ENCODE measurements at regions not wholly inside any gene's neighbourhood (a gene's known extent, or its start where the extent isn't known, plus 50 kb on each side); places are given as distances from the start of the nearest gene placed in this dataset.

DNA sequence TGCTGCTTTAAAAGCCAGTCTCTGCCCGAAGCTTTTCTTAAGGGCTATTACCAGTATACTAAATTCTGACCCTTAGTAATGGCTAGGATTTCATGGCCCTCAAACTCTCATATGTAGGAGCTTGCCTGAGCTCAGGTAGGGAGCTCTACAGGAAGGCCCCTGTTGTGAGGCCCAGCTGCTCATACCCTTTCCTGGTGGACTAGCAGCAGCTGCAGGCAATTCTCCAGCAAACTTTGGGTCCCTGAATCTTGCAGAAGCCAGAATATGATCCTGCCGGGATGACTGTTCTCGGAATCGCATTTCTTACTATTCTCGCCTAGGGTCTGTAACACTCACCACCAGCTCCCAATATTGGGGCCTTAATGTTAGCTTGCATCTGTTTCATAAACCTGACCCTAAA lies 106.4 kb upstream of the SERTAD2 start:
- TF ChIP-seq, protein P1, sequence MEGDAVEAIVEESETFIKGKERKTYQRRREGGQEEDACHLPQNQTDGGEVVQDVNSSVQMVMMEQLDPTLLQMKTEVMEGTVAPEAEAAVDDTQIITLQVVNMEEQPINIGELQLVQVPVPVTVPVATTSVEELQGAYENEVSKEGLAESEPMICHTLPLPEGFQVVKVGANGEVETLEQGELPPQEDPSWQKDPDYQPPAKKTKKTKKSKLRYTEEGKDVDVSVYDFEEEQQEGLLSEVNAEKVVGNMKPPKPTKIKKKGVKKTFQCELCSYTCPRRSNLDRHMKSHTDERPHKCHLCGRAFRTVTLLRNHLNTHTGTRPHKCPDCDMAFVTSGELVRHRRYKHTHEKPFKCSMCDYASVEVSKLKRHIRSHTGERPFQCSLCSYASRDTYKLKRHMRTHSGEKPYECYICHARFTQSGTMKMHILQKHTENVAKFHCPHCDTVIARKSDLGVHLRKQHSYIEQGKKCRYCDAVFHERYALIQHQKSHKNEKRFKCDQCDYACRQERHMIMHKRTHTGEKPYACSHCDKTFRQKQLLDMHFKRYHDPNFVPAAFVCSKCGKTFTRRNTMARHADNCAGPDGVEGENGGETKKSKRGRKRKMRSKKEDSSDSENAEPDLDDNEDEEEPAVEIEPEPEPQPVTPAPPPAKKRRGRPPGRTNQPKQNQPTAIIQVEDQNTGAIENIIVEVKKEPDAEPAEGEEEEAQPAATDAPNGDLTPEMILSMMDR (conservative IDR thresholded peaks at IDR 0.05 in 1 of 2, IDR thresholded peaks at IDR 0.05 in 1 of 2; ENCODE audit: low read depth in 1 of 2, low read length in 2 of 2) = no peak
- no peak for TF ChIP-seq EZH2 (IDR thresholded peaks at IDR 0.05; ENCODE audit: low read length, missing control alignments)

All from fibroblast of lung (primary cell).